GM12873 (cell line): ENCODE measurements at regions not wholly inside any gene's neighbourhood (a gene's known extent, or its start where the extent isn't known, plus 50 kb on each side); places are given as distances from the start of the nearest gene placed in this dataset.

Experiments used
- TF ChIP-seq, protein P1 (sequence below): IDR thresholded peaks from 2 replicates; pipeline ENCODE4 v1.5.1; 2012; ENCODE audit warnings: low read depth, mild to moderate bottlenecking, moderate library complexity, low read length, control low read depth; ENCODE audit not compliant: insufficient read depth; ENCODE audit errors: missing control alignments

DNA sequence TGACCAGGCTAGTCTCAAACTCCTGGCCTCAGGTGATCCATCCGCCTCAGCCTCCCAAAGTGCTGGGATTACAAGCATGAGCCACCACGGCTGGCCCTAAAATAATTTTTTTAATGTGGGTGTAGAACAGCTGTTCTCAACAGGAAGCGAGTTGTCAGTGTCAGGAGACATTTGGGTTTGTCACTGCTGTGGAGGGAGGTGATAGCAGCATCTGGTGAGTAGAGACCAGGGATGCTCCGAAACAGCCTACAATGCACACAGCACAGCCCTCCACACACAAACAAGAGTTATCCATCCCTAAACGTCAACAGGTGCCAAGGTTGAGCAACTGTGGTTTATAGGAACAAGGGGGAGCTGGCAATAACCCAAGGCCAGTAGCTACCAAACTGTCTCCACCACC lies 243.4 kb upstream of the STS start:
- TF ChIP-seq, protein P1, sequence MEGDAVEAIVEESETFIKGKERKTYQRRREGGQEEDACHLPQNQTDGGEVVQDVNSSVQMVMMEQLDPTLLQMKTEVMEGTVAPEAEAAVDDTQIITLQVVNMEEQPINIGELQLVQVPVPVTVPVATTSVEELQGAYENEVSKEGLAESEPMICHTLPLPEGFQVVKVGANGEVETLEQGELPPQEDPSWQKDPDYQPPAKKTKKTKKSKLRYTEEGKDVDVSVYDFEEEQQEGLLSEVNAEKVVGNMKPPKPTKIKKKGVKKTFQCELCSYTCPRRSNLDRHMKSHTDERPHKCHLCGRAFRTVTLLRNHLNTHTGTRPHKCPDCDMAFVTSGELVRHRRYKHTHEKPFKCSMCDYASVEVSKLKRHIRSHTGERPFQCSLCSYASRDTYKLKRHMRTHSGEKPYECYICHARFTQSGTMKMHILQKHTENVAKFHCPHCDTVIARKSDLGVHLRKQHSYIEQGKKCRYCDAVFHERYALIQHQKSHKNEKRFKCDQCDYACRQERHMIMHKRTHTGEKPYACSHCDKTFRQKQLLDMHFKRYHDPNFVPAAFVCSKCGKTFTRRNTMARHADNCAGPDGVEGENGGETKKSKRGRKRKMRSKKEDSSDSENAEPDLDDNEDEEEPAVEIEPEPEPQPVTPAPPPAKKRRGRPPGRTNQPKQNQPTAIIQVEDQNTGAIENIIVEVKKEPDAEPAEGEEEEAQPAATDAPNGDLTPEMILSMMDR = no peak

- TF ChIP-seq, protein P1 = no peak
These were observed 249.1 kb upstream of the STS start for GRCh38 chrX:6898371-6898770.

DNA sequence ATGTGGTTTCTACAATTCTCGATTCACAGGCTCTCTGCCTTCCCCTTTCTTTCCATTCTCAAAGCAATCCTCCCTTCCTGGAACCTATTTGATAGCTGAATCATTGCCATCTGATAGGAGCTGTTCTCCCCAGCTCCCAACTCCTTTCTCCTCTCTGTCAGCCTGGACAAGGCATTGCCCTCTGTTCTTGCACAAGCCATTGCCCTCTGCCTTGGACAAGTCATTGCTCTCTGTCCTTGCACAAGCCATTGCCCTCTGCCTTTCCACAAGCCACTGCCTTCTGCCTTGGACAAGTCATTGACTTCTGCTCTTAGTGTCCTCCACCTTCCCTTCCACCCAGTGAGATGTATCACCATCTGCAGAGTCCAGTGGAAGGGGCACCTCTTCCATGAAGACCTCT lies 256.1 kb upstream of the STS start:
- TF ChIP-seq, protein P1 = no peak

DNA sequence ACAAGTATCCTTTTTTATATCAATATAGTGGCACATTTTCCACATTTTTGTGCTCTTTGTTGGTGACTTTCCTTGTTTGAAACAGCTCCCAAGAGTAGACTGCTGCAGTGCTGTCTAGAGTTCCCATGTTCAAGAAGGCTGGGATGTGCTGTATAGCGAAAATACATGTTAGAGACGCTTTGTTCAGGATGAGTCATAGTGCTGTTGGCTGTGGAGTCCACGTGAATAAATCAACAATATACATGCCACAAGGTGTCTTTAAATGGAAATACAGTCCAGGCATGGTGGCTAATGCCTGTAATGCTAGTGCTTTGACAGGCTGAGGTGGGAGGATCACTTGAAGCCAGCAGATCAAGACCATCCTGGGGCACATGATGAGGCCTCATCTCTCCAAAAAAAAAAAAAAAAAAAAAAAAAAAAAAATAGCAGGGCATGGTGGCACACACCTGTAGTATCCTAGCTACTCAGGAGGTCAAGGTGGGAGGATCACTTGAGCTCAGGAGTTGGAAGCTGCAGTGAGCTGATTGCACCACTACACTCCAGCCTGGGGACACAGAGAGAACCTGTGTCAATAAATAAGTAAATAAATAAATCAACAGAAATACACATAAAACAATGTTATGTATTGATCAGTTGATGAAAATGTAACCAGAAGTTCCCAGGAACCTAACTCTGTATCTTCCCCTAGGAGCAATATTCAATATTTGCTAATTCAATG lies 256.8 kb upstream of the STS start:
- TF ChIP-seq, protein P1 = no peak

DNA sequence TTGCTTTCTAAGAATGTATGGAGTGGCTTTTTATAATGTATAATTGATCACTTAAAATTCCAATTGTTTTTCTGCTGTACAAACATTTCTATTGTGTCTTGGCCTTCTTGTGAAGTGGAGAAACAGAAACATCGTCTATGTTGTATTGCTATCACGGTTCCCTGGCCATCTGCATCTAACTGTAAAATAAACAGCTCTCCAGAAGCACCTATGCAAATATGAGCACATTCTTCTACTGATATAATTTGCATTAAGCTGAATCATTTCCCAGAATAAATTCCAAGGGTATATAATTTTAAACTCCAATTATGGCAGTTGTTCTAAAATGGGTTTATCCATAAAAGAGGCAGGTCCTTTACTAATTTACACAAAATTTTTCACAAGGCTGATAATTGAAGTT lies 261.6 kb upstream of the STS start:
- TF ChIP-seq, protein P1 = no peak

- TF ChIP-seq, protein P1 = no peak
These were observed 262.1 kb upstream of the STS start for GRCh38 chrX:6885396-6885795.

DNA sequence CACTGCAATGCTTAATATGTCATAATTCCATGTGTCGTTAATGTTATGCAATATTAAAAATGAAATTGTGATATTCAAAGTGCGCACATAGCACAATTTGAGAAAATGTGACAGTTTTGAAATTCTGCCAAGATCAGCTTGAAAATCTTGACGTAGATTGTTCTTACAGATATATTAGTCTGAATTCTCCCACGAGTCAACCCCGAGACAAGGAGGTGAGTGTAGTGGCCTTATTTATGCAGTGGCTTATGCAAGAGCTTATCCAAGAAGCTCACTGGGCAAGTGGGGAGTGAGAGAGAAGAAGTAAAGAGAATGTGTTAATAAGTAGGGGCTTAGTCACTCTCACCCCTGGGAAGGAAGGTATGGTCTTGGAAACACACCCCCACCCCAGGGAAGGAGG lies 286.1 kb upstream of the STS start:
- TF ChIP-seq, protein P1 = no peak
